Right atrium auricular region (tissue), 2 donors: ENCODE measurements at regions not wholly inside any gene's neighbourhood (a gene's known extent, or its start where the extent isn't known, plus 50 kb on each side); places are given as distances from the start of the nearest gene placed in this dataset.

Experiments used
- DNase-seq: peaks from one replicate; pipeline ENCODE4 v3.0.0-alpha.2; 2019; ENCODE audit warnings: low spot score
- H3K27ac ChIP-seq, 2 donors: fragments of 200-600 bp; sonication (generic); 1 replicate in 1 of 2; 2 replicates in 1 of 2; pipeline ENCODE4 v1.5.1; 2016 to 2019
- H3K27me3 ChIP-seq, 2 donors: fragments of 200-600 bp; sonication (generic); one replicate each; pipeline versions ENCODE4 v1.5.1 to v1.6.0; 2017 to 2019
- H3K36me3 ChIP-seq: fragments of 200-600 bp; sonication (generic); one replicate; pipeline ENCODE4 v1.5.1; 2016
- H3K4me1 ChIP-seq, 2 donors: fragments of 200-600 bp; sonication (generic); one replicate each; pipeline versions ENCODE4 v1.5.1 to v1.6.0; 2017 to 2019
- H3K4me3 ChIP-seq, 2 donors: fragments of 200-600 bp; sonication (generic); 1 replicate in 1 of 2; 2 replicates in 1 of 2; pipeline ENCODE4 v1.5.1; 2017 to 2019; ENCODE audit warnings: mild to moderate bottlenecking in 1 of 2, moderate library complexity in 1 of 2
- H3K9me3 ChIP-seq, 2 donors: fragments of 200-600 bp; sonication (generic); one replicate each; pipeline ENCODE4 v1.5.1; 2019
- TF ChIP-seq, protein P1 (sequence below), 2 donors: fragments of 200-600 bp; sonication (generic); IDR thresholded peaks; one replicate each; pipeline ENCODE4 v1.5.1; 2019; ENCODE audit warnings: antibody characterized with exemption in 2 of 2

GRCh38 chr15:39438260-39438659 is 142.6 kb upstream of the THBS1 start:
- no peaks in the 10 kb centered on the region for H3K36me3 ChIP-seq
- peaks cover 0 to 44% of the 10 kb centered on the region in 2 donors for H3K4me1 ChIP-seq
- DNase-seq: no peak
- peak overlapping the region; percentile 47 to 52 for H3K27ac ChIP-seq
- no peaks in the 10 kb centered on the region for H3K9me3 ChIP-seq
- no peaks in the 10 kb centered on the region for H3K27me3 ChIP-seq
- no peak overlapping the region for H3K4me3 ChIP-seq
- TF ChIP-seq, protein P1, sequence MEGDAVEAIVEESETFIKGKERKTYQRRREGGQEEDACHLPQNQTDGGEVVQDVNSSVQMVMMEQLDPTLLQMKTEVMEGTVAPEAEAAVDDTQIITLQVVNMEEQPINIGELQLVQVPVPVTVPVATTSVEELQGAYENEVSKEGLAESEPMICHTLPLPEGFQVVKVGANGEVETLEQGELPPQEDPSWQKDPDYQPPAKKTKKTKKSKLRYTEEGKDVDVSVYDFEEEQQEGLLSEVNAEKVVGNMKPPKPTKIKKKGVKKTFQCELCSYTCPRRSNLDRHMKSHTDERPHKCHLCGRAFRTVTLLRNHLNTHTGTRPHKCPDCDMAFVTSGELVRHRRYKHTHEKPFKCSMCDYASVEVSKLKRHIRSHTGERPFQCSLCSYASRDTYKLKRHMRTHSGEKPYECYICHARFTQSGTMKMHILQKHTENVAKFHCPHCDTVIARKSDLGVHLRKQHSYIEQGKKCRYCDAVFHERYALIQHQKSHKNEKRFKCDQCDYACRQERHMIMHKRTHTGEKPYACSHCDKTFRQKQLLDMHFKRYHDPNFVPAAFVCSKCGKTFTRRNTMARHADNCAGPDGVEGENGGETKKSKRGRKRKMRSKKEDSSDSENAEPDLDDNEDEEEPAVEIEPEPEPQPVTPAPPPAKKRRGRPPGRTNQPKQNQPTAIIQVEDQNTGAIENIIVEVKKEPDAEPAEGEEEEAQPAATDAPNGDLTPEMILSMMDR (IDR thresholded peaks at IDR 0.05): no peak

GRCh38 chr15:39438799-39439592 is 141.9 kb upstream of the THBS1 start:
- DNase-seq: no peak
- peak overlapping the region; percentile 47 to 52 for H3K27ac ChIP-seq
- H3K9me3 ChIP-seq: no peaks in the 10 kb centered on the region
- H3K36me3 ChIP-seq: no peaks in the 10 kb centered on the region
- TF ChIP-seq, protein P1 (IDR thresholded peaks at IDR 0.05): no peak
- H3K4me3 ChIP-seq: no peak overlapping the region
- no peaks in the 10 kb centered on the region for H3K27me3 ChIP-seq
- peaks cover 0 to 37% of the 10 kb centered on the region in 2 donors for H3K4me1 ChIP-seq

DNA sequence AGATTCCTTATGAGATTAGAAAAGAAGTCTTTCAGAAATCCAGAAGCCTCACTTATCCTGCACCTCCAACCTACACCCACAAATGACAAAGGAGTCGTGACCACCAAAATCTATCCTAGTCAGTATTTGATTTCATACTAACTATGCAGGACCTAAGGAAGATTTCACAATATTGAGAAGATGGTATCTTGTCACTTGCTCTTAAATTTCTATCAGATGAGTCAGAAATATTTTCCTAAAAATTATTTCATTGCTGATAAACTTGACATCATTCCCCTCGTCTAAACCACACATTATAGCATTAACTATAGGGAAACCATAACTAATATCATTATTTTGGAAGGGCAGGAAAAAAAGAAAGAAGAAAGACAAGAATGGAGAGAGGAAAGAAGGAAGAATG is 138.0 kb upstream of the THBS1 start:
- Histone ChIP-seq H3K4me1 (peaks cover 0 to 10% of the 10 kb centered on the region in 2 donors), H3K27me3 (no peaks in the 10 kb centered on the region), H3K27ac (no peak overlapping the region), H3K36me3 (no peaks in the 10 kb centered on the region), H3K4me3 (no peak overlapping the region), H3K9me3 (no peaks in the 10 kb centered on the region)
- no peak for DNase-seq
- TF ChIP-seq, protein P1 (IDR thresholded peaks at IDR 0.05): no peak

DNA sequence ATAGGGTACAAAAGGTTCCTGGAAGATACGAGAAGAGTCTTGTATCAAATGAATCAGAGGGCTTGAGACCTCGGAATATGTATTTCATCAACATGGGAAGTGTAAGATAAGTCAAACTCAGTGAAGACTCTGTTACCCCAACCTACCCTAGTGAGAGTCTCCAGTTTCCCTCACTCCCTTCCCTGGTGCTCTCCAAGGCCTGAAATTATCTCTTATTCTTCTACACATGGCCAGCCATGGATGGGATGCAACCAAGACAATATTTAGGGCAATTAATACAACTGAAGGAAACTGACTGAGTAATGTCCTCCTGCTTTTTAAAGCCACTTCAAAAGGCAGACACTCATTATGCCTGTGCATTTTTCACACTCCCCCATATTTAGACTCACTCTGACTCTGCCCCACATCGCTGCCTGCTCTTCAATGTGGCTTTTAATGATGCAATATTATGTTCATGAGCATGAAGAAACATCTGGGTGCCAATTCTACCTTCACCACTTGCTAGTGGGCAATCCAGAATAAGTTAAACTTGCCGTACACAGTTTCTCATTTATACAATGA is 137.1 kb upstream of the THBS1 start:
- H3K36me3 ChIP-seq: no peaks in the 10 kb centered on the region
- H3K27me3 ChIP-seq: no peaks in the 10 kb centered on the region
- H3K4me1 ChIP-seq: peaks cover 0 to 6% of the 10 kb centered on the region in 2 donors
- DNase-seq: no peak
- no peaks in the 10 kb centered on the region for H3K9me3 ChIP-seq
- TF ChIP-seq, protein P1 (IDR thresholded peaks at IDR 0.05): no peak
- H3K4me3 ChIP-seq: no peak overlapping the region
- no peak overlapping the region for H3K27ac ChIP-seq

- Histone ChIP-seq H3K4me1 (no peaks in the 10 kb centered on the region), H3K27ac (no peak overlapping the region), H3K27me3 (no peaks in the 10 kb centered on the region), H3K9me3 (no peaks in the 10 kb centered on the region), H3K4me3 (no peak overlapping the region), H3K36me3 (no peaks in the 10 kb centered on the region)
- no peak for DNase-seq
- TF ChIP-seq, protein P1 (IDR thresholded peaks at IDR 0.05): no peak
Observed at GRCh38 chr15:39444735-39445470, 136.0 kb upstream of the THBS1 start.
